Erythroblast (primary cell): ENCODE measurements at regions not wholly inside any gene's neighbourhood (a gene's known extent, or its start where the extent isn't known, plus 50 kb on each side); places are given as distances from the start of the nearest gene placed in this dataset.

ENCODE experiments used
- DNase-seq, 2 experiments: peaks; one replicate each; lab custom pipeline; 2025; lab: John Stamatoyannopoulos, UW
- GATA1 ChIP-seq: IDR thresholded peaks from 2 replicates; pipeline ENCODE4 v1.6.1; 2011; ENCODE audit warnings: low read depth, mild to moderate bottlenecking, control low read depth, low read length, moderate library complexity
- POLR2A ChIP-seq: IDR thresholded peaks from 2 replicates; pipeline ENCODE4 v1.6.1; 2011; ENCODE audit warnings: mild to moderate bottlenecking, low read length

- TF ChIP-seq POLR2A (no peak), GATA1 (no peak)
- no peak for DNase-seq
Measured at GRCh38 chr13:78777976-78778375, 119.0 kb upstream of the OBI1 start.

- no peak for DNase-seq
- TF ChIP-seq POLR2A (no peak), GATA1 (no peak)
Measured at GRCh38 chr13:78777396-78777795, 118.4 kb upstream of the OBI1 start.

- no peak for TF ChIP-seq POLR2A
- no peak for TF ChIP-seq GATA1
- DNase-seq: no peak
Measured at GRCh38 chr13:78772933-78773332, 114.0 kb upstream of the OBI1 start.

GRCh38 chr13:78770601-78771000 is 111.6 kb upstream of the OBI1 start:
- no peak for DNase-seq
- TF ChIP-seq POLR2A: no peak
- no peak for TF ChIP-seq GATA1

- TF ChIP-seq GATA1: no peak
- no peak for TF ChIP-seq POLR2A
Measured at GRCh38 chr13:78768950-78769349, 110.0 kb upstream of the OBI1 start.

GRCh38 chr13:78764665-78765064 is 105.7 kb upstream of the OBI1 start:
- TF ChIP-seq POLR2A (no peak), GATA1 (no peak)

More at GRCh38 chr13:78768950-78769349, 110.0 kb upstream of the OBI1 start:
- DNase-seq: no peak

GRCh38 chr13:78762825-78763224 is 103.9 kb upstream of the OBI1 start:
- TF ChIP-seq POLR2A (no peak), GATA1 (no peak)
- DNase-seq: no peak

More at GRCh38 chr13:78764665-78765064, 105.7 kb upstream of the OBI1 start:
- no peak for DNase-seq

- no peak for TF ChIP-seq GATA1
- no peak for TF ChIP-seq POLR2A
- peak; percentile 5 to 12 for DNase-seq
Measured at GRCh38 chr13:78759704-78760103, 100.7 kb upstream of the OBI1 start.

GRCh38 chr13:78758549-78758948 is 99.6 kb upstream of the OBI1 start:
- no peak for DNase-seq
- TF ChIP-seq GATA1 (no peak), POLR2A (no peak)

GRCh38 chr13:78753435-78753834 is 94.5 kb upstream of the OBI1 start:
- no peak for DNase-seq
- TF ChIP-seq GATA1 (no peak), POLR2A (no peak)

GRCh38 chr13:78750735-78751134 is 91.8 kb upstream of the OBI1 start:
- TF ChIP-seq GATA1 (no peak), POLR2A (no peak)
- no peak for DNase-seq

- DNase-seq: no peak
- TF ChIP-seq POLR2A: no peak
- no peak for TF ChIP-seq GATA1
Measured at GRCh38 chr13:78743973-78744372, 85.0 kb upstream of the OBI1 start.

GRCh38 chr13:78742659-78743058 is 83.7 kb upstream of the OBI1 start:
- no peak for TF ChIP-seq GATA1
- TF ChIP-seq POLR2A: no peak
- DNase-seq: no peak

GRCh38 chr13:78736142-78736541 is 77.2 kb upstream of the OBI1 start:
- TF ChIP-seq POLR2A (no peak), GATA1 (no peak)
- DNase-seq: no peak

- no peak for DNase-seq
- TF ChIP-seq POLR2A (no peak), GATA1 (no peak)
Measured at GRCh38 chr13:78732445-78733017, 73.6 kb upstream of the OBI1 start.
